Liver (tissue), 8 donors: ENCODE measurements at regions not wholly inside any gene's neighbourhood (a gene's known extent, or its start where the extent isn't known, plus 50 kb on each side); places are given as distances from the start of the nearest gene placed in this dataset.

Source experiments
- DNase-seq: peaks from one replicate; pipeline ENCODE4 v3.0.0-alpha.2; 2017; ENCODE audit warnings: low spot score
- H3K27ac ChIP-seq, 2 donors: one replicate each; pipeline ENCODE4 v1.7.0; 2013; ENCODE audit warnings: inconsistent platforms in 2 of 2, low read length in 2 of 2, control low read depth in 1 of 2, low read depth in 1 of 2, mild to moderate bottlenecking in 1 of 2
- H3K27me3 ChIP-seq, 4 donors: one replicate each; pipeline versions ENCODE4 v1.6.1 to v1.7.0; 2013; ENCODE audit warnings: low read length in 3 of 4, inconsistent platforms in 1 of 4, mild to moderate bottlenecking in 1 of 4, moderate library complexity in 1 of 4; ENCODE audit not compliant: control insufficient read depth in 4 of 4, insufficient read depth in 4 of 4
- H3K36me3 ChIP-seq, 4 donors: one replicate each; pipeline versions ENCODE4 v1.6.1 to v1.7.0; 2013; ENCODE audit warnings: low read length in 3 of 4, mild to moderate bottlenecking in 3 of 4, low read depth in 1 of 4, moderate library complexity in 1 of 4; ENCODE audit not compliant: control insufficient read depth in 4 of 4, insufficient read depth in 3 of 4
- H3K4me1 ChIP-seq, 4 donors: one replicate each; pipeline versions ENCODE4 v1.6.1 to v1.7.0; 2013; ENCODE audit warnings: low read length in 3 of 4, mild to moderate bottlenecking in 3 of 4, moderate library complexity in 1 of 4; ENCODE audit not compliant: control insufficient read depth in 4 of 4, insufficient read depth in 4 of 4
- H3K4me3 ChIP-seq, 3 donors: one replicate each; pipeline versions ENCODE4 v1.6.1 to v1.7.0; 2013; ENCODE audit warnings: low read length in 3 of 3, control low read depth in 1 of 3, low read depth in 1 of 3, mild to moderate bottlenecking in 1 of 3
- H3K9ac ChIP-seq, 2 donors: one replicate each; pipeline ENCODE4 v1.7.0; 2013; ENCODE audit warnings: low read length in 2 of 2, mild to moderate bottlenecking in 2 of 2, moderate library complexity in 2 of 2, control low read depth in 1 of 2, low read depth in 1 of 2
- H3K9me3 ChIP-seq, 4 donors: one replicate each; pipeline versions ENCODE4 v1.6.1 to v1.7.0; 2013; ENCODE audit warnings: low read length in 3 of 4; ENCODE audit not compliant: control insufficient read depth in 4 of 4
- EGR1 ChIP-seq, 2 donors: IDR thresholded peaks; 2 replicates each; pipeline ENCODE4 v1.6.1; 2016 to 2018; ENCODE audit warnings: antibody characterized with exemption in 2 of 2, low read depth in 2 of 2
- FOXA1 ChIP-seq: IDR thresholded peaks from 2 replicates; pipeline ENCODE4 v1.6.1; 2016; ENCODE audit warnings: antibody characterized with exemption
- FOXA2 ChIP-seq: IDR thresholded peaks from 2 replicates; pipeline ENCODE4 v1.6.1; 2016; ENCODE audit warnings: antibody characterized with exemption
- GABPA ChIP-seq, 2 donors: IDR thresholded peaks in 1 of 2; conservative IDR thresholded peaks in 1 of 2; 2 replicates each; pipeline ENCODE4 v1.6.1; 2016; ENCODE audit warnings: antibody characterized with exemption in 2 of 2, mild to moderate bottlenecking in 1 of 2, moderate library complexity in 1 of 2
- HNF4A ChIP-seq, 2 donors: conservative IDR thresholded peaks; 2 replicates each; pipeline ENCODE4 v1.6.1; 2016; ENCODE audit warnings: antibody characterized with exemption in 2 of 2, mild to moderate bottlenecking in 2 of 2
- HNF4G ChIP-seq: IDR thresholded peaks from 2 replicates; pipeline ENCODE4 v1.6.1; 2016; ENCODE audit warnings: antibody characterized with exemption
- JUND ChIP-seq, 2 donors: IDR thresholded peaks; 2 replicates each; pipeline ENCODE4 v1.6.1; 2016; ENCODE audit warnings: antibody characterized with exemption in 2 of 2
- NR2F2 ChIP-seq: IDR thresholded peaks from 2 replicates; pipeline ENCODE4 v1.6.1; 2016; ENCODE audit warnings: antibody characterized with exemption
- RAD21 ChIP-seq, 2 donors: IDR thresholded peaks; 2 replicates each; pipeline ENCODE4 v1.6.1; 2016; ENCODE audit warnings: antibody characterized with exemption in 2 of 2, mild to moderate bottlenecking in 2 of 2
- RXRA ChIP-seq, 2 donors: IDR thresholded peaks; 2 replicates each; pipeline ENCODE4 v1.6.1; 2017 to 2018; ENCODE audit warnings: antibody characterized with exemption in 2 of 2, mild to moderate bottlenecking in 1 of 2
- SP1 ChIP-seq: IDR thresholded peaks from 2 replicates; pipeline ENCODE4 v1.6.1; 2018; ENCODE audit warnings: antibody characterized with exemption, mild to moderate bottlenecking
- TAF1 ChIP-seq: conservative IDR thresholded peaks from 2 replicates; pipeline ENCODE4 v1.6.1; 2016; ENCODE audit warnings: antibody characterized with exemption, mild to moderate bottlenecking
- YY1 ChIP-seq: IDR thresholded peaks from 2 replicates; pipeline ENCODE4 v1.6.1; 2016; ENCODE audit warnings: antibody characterized with exemption, mild to moderate bottlenecking
- WGBS: extraction: QIAGEN DNeasy Blood & Tissue Kit; methylation state at CpG from one replicate; pipeline ENCODE4 v1.1.7; 2013; 5-methylcytosine and 5-hydroxymethylcytosine counted together
- TF ChIP-seq, protein P1 (sequence below): IDR thresholded peaks from 2 replicates; pipeline ENCODE4 v1.6.1; 2016; ENCODE audit warnings: antibody characterized with exemption, mild to moderate bottlenecking
- TF ChIP-seq, protein P2 (sequence below): IDR thresholded peaks from 2 replicates; pipeline ENCODE4 v1.6.1; 2016; ENCODE audit warnings: antibody characterized with exemption
- TF ChIP-seq, protein P3 (sequence below): IDR thresholded peaks from 2 replicates; pipeline ENCODE4 v1.6.1; 2016; ENCODE audit warnings: antibody characterized with exemption
- TF ChIP-seq, protein P4 (sequence below): fragments of 150-350 bp; IDR thresholded peaks from 2 replicates; pipeline ENCODE4 v1.5.1; 2017; ENCODE audit warnings: improper control_type of control experiment, low read depth, low read length; ENCODE audit not compliant: missing input control
- TF ChIP-seq, protein P5 (sequence below): IDR thresholded peaks from 2 replicates; pipeline ENCODE4 v1.6.1; 2016; ENCODE audit warnings: antibody characterized with exemption
- donor health status: healthy.
- donor health status: healthy.
- donor health status: healthy.
- donor health status: healthy.
- donor health status: healthy.

DNA sequence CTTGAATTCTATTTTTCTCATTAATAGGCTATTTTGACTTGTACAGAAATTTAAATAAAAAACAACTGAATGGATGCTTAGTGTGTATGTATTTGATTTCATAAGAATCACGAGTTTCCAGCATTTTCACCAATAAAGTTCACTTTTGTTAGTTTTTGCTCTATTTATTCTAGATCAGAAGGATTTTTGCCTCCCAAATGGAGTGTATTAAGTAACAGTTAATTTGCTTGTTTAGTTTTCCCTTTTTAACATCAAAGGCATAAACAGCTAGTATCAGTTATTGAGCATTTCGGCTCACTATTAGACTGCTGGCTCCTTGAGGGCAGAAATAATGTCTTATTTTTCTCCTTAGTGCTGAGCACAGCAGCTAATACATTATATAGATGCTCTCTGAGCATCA, 414.1 kb downstream of the FGF9 start (continued):
- TF ChIP-seq GABPA (IDR thresholded peaks at IDR 0.05 in 1 of 2, conservative IDR thresholded peaks at IDR 0.05 in 1 of 2) (no peak), HNF4G (no peak)

DNA sequence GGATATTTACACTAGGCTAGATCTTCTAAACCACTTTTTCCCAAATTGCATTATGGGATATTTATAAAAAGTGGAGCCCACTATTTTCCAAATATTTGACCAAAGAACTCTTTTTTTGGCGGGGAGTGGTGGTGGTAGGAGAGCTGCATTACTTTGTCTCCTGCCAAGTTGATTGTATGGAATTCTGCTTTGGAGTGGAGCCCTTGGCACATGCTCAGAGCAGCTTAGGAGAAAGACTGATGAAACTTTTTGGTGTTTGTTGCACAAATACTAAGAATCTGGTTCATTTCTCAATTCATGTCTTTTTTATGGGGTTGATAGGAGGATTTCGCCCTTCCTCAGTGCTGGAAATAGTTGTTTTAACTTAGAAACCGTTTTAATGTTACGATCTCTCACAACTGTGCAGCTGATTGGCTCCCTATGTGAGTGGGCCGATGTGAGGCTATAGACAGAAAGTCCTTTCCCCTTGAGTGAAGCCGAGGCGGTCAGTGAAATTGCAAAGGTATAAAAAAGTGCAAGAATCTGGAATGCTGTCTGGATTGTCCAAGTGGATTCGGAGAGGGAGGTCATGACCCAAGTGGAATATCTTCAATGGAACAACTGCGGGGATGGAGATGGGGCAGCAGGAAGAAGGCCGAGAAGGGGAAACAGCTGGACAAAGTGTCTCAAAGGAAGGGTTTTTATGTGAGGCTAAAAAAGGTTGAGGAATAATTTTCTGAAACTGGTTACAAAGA, 415.9 kb downstream of the FGF9 start:
- H3K4me3 ChIP-seq = no peak overlapping the region
- no peak overlapping the region for H3K27ac ChIP-seq
- WGBS = 79% methylated on average over 10 of the region's 10 CpGs
- no peaks in the 10 kb centered on the region for H3K27me3 ChIP-seq
- no peak overlapping the region for H3K9ac ChIP-seq
- DNase-seq = no peak
- no peaks in the 10 kb centered on the region for H3K36me3 ChIP-seq
- H3K9me3 ChIP-seq = no peaks in the 10 kb centered on the region
- TF ChIP-seq JUND (IDR thresholded peaks at IDR 0.05) (no peak), NR2F2 (no peak), FOXA1 (no peak), RAD21 (IDR thresholded peaks at IDR 0.05) (no peak), HNF4A (conservative IDR thresholded peaks at IDR 0.05) (no peak), YY1 (no peak), EGR1 (IDR thresholded peaks at IDR 0.05; ENCODE audit: low read depth in 2 of 2) (no peak), TAF1 (no peak), RXRA (IDR thresholded peaks at IDR 0.05) (no peak), HNF4G (no peak), SP1 (no peak), GABPA (IDR thresholded peaks at IDR 0.05 in 1 of 2, conservative IDR thresholded peaks at IDR 0.05 in 1 of 2) (no peak), FOXA2 (no peak)
- TF ChIP-seq, protein P1, sequence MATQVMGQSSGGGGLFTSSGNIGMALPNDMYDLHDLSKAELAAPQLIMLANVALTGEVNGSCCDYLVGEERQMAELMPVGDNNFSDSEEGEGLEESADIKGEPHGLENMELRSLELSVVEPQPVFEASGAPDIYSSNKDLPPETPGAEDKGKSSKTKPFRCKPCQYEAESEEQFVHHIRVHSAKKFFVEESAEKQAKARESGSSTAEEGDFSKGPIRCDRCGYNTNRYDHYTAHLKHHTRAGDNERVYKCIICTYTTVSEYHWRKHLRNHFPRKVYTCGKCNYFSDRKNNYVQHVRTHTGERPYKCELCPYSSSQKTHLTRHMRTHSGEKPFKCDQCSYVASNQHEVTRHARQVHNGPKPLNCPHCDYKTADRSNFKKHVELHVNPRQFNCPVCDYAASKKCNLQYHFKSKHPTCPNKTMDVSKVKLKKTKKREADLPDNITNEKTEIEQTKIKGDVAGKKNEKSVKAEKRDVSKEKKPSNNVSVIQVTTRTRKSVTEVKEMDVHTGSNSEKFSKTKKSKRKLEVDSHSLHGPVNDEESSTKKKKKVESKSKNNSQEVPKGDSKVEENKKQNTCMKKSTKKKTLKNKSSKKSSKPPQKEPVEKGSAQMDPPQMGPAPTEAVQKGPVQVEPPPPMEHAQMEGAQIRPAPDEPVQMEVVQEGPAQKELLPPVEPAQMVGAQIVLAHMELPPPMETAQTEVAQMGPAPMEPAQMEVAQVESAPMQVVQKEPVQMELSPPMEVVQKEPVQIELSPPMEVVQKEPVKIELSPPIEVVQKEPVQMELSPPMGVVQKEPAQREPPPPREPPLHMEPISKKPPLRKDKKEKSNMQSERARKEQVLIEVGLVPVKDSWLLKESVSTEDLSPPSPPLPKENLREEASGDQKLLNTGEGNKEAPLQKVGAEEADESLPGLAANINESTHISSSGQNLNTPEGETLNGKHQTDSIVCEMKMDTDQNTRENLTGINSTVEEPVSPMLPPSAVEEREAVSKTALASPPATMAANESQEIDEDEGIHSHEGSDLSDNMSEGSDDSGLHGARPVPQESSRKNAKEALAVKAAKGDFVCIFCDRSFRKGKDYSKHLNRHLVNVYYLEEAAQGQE = no peak
- TF ChIP-seq, protein P2, sequence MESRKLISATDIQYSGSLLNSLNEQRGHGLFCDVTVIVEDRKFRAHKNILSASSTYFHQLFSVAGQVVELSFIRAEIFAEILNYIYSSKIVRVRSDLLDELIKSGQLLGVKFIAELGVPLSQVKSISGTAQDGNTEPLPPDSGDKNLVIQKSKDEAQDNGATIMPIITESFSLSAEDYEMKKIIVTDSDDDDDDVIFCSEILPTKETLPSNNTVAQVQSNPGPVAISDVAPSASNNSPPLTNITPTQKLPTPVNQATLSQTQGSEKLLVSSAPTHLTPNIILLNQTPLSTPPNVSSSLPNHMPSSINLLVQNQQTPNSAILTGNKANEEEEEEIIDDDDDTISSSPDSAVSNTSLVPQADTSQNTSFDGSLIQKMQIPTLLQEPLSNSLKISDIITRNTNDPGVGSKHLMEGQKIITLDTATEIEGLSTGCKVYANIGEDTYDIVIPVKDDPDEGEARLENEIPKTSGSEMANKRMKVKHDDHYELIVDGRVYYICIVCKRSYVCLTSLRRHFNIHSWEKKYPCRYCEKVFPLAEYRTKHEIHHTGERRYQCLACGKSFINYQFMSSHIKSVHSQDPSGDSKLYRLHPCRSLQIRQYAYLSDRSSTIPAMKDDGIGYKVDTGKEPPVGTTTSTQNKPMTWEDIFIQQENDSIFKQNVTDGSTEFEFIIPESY = no peak
- TF ChIP-seq, protein P3, sequence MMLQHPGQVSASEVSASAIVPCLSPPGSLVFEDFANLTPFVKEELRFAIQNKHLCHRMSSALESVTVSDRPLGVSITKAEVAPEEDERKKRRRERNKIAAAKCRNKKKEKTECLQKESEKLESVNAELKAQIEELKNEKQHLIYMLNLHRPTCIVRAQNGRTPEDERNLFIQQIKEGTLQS = no peak
- TF ChIP-seq, protein P4, sequence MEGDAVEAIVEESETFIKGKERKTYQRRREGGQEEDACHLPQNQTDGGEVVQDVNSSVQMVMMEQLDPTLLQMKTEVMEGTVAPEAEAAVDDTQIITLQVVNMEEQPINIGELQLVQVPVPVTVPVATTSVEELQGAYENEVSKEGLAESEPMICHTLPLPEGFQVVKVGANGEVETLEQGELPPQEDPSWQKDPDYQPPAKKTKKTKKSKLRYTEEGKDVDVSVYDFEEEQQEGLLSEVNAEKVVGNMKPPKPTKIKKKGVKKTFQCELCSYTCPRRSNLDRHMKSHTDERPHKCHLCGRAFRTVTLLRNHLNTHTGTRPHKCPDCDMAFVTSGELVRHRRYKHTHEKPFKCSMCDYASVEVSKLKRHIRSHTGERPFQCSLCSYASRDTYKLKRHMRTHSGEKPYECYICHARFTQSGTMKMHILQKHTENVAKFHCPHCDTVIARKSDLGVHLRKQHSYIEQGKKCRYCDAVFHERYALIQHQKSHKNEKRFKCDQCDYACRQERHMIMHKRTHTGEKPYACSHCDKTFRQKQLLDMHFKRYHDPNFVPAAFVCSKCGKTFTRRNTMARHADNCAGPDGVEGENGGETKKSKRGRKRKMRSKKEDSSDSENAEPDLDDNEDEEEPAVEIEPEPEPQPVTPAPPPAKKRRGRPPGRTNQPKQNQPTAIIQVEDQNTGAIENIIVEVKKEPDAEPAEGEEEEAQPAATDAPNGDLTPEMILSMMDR = no peak
- TF ChIP-seq, protein P5, sequence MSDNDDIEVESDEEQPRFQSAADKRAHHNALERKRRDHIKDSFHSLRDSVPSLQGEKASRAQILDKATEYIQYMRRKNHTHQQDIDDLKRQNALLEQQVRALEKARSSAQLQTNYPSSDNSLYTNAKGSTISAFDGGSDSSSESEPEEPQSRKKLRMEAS = no peak
- no peaks in the 10 kb centered on the region for H3K4me1 ChIP-seq
